NCI-H526 (cell line): ENCODE measurements at regions not wholly inside any gene's neighbourhood (a gene's known extent, or its start where the extent isn't known, plus 50 kb on each side); places are given as distances from the start of the nearest gene placed in this dataset.

Experiments used
- DNase-seq, 2 experiments: peaks; one replicate each; lab custom pipeline; 2025; lab: John Stamatoyannopoulos, UW

DNA sequence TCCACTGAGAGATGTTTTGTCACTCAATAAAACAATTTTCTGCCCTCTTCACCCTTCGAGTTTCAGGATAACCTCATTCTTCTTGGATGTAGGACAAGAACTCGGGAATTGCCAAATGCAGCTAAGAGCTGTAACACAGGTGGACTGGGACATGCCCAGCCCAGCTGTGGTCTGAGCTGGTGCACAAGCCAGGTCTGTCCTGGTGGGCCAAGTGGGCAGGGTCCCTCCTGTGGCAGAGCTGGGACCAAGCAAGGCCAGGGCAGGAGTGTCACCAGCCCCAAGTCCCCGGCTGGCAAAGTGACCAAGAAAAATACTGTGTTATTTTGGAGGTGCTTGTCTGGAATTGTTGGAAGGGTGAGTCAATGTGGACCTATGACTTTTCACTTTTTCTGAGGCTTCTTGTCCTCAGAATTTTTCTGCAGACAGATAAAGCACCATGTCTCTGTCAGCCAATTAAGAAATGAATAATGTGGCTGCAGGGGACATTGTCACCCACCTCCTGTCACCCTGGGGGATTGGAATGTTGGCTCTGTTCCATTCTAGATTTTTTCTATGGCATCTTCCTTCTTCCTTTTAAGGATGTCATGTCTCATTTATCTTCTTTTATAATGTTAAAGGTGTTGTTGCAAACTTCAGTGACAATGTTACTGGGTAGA, 645.2 kb upstream of the EPHA6 start:
- DNase-seq = no peak

DNA sequence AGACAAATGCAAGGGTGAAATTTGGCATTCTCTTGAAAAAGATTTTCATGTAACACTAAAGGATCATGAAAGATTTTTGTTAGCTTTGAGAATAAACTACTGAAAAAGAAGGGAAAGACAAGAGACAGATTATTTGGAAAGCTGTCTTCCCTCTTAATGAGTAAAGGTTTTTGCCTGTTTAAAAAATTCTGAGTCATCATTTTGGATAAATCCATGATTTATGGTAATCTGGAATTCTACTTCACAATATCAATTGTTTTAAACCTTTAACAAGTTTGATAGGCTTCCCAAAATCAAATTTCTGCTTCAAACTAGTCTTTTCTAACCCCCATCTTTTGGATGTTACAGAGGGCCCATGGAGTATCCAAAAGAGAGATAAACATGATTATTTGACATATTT, 641.5 kb upstream of the EPHA6 start:
- DNase-seq = no peak

- no peak for DNase-seq
These were observed 638.9 kb upstream of the EPHA6 start for GRCh38 chr3:96175500-96175899.

DNA sequence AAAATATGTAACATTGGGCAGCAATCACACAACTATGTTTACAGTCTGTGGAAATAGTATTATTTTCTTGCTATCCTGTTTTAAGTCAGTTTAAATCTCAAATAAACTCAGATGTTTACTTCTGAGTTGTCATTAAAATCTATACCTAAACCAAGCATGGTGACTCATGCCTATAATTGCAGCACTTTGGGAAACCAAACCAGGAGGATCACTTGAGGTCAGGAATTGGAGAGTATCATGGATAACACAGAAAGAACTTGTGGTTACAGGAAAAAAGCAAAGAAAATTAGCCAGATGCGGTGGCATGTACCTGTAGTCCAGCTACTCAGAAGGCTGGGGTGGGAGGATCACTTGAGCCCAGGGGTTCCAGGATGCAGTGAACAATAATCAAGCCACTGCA, 631.6 kb upstream of the EPHA6 start:
- DNase-seq = no peak

- DNase-seq = no peak
These were observed 630.5 kb upstream of the EPHA6 start for GRCh38 chr3:96183871-96184270.

DNA sequence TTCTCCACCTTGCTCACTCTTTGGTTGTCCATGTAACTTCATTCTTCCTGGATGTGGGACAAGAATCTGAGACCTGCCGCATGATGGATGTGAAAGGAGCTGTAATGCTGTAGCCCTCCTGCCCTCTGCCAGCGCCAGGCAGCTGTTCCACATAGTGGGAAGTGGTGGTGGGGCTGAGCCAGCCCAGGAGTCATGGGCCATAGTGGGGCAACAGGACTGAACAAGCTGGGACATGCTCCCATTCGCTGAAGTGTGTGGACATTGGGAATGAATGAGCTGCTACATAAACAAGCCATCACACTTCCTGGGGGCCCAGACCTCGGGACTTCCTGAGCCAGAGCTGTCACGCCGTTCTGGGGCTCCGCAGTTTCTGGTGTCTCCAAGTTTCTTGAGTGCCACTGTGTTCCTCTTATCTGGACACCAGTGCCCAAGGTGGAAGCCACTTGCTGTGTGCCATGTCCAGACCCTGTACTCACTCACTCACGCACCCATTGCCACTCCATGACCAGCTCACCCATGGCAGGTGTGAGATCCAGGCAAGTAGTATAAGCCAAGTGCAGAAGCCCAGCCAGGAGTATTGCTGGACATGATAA, 624.3 kb upstream of the EPHA6 start:
- no peak for DNase-seq

GRCh38 chr3:96192966-96193550, 621.3 kb upstream of the EPHA6 start:
- DNase-seq = no peak

DNA sequence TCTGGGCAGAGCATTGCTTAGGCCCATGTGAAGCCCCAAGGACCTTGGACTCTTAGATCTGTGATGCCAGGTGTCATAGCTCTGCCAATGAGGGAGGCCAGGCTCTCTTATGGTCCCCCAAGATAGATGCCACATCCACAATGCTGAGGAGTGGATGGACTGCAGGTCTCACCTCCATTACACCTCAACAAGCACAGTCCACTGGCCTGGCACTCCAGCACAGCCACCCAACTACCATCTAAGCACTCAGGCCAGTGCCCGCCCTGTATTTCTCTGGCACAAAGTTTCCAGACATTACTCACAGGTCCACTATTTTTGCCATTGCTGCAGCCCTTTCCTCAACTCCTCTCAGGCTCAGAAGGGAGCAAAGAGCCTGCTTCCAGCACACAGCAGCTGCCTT, 613.5 kb upstream of the EPHA6 start:
- DNase-seq = no peak

DNA sequence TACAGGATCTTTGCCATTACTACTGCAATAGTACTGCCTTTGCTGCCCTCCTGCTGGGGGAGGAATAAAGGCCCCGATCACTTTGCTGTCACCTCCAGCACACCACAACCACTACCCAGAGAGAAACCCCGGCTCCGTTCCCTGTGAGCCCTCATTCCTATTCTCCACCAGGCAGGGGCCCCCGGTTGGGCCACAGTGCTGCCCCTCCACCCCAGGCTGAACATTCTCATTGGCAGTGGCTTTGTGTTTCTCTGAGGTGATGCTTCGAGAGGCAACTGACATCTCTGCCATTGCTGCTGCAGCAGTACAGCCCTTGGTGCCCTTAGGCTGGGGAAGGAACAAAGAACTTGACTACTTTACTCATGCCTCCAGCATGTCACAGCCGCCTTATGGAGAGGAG, 612.9 kb upstream of the EPHA6 start:
- DNase-seq = no peak

- no peak for DNase-seq
These were observed 612.2 kb upstream of the EPHA6 start for GRCh38 chr3:96202181-96202580.

DNA sequence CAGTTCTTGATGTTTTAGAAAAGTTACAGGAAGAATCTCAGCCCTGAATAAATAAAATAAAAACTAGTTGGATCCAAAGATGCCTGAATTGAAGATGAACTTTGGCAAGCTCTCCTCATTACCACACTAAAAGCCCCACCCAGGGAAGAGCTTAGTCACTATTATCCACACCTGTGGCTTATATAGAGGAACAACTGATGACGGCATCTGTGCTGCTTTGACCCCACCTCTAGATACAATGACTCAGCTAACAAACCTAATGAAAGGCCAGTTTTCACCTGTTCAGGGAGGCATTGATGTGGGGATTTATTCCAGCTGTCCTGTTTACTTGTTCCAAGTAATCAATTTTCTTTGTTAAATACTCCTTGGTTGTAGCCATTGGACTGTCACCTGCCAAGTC, 604.7 kb upstream of the EPHA6 start:
- DNase-seq = no peak

DNA sequence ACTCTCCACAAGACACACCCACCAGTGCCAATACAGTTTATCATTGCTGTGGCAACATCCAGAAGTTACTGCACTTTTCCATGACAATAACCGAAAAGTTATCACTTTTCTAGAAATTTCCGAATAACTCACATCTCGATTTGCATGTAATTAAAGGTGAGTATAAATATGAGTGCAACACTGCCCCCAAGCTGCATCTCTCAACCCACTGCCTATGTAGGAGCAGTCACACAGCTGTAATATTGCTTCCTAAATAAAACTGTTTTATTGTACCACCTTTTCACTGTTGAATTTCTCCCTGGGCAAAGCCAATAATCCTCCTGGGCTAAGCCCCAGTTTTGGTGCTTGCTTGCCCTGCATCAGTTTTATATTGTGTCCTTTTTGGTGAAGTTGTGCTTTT, 601.0 kb upstream of the EPHA6 start:
- no peak for DNase-seq

- no peak for DNase-seq
These were observed 599.5 kb upstream of the EPHA6 start for GRCh38 chr3:96214941-96215340.

GRCh38 chr3:96225494-96225893, 588.9 kb upstream of the EPHA6 start:
- no peak for DNase-seq

- no peak for DNase-seq
These were observed 580.7 kb upstream of the EPHA6 start for GRCh38 chr3:96233679-96234078.

- no peak for DNase-seq
These were observed 577.9 kb upstream of the EPHA6 start for GRCh38 chr3:96236522-96236921.

DNA sequence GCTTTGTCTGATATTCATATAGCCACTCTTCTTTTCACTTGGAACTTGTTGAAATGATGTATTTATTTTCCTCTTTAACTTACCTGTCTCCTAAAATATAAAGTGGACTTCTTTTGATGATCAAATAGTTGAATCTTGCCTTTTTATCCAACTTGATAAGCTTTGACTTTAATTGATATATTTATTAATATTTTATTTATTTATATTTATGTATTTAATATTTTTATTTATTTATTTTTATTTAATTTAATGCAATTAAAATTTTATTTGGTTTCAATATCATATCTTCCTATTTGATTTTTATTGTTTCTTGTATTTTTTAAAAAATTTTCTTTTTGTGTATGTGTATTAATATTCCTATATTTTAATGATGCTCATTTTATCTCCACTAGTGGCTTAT, 555.1 kb upstream of the EPHA6 start:
- DNase-seq = no peak

GRCh38 chr3:96264701-96265100, 549.7 kb upstream of the EPHA6 start:
- DNase-seq = no peak

- DNase-seq = no peak
These were observed 547.8 kb upstream of the EPHA6 start for GRCh38 chr3:96266395-96267190.

DNA sequence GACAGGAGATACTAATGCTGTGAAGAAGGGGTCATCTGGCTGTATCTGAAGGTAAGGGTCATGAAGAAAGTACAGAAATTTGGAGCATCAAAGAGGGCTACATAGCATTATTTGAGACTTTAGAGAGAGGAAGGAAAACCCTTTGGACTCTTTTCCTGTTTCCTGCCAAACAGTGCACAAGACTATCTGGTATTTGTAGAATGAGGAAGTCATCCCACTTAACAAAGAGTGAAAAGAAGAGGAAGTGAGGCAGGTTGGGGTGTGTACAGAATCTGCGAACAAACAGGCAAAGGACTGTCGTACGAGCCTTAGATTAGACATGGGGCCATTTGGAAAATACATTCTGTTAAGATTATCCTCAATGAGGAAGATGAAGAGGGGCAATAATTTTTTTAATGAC, 546.8 kb upstream of the EPHA6 start:
- no peak for DNase-seq

DNA sequence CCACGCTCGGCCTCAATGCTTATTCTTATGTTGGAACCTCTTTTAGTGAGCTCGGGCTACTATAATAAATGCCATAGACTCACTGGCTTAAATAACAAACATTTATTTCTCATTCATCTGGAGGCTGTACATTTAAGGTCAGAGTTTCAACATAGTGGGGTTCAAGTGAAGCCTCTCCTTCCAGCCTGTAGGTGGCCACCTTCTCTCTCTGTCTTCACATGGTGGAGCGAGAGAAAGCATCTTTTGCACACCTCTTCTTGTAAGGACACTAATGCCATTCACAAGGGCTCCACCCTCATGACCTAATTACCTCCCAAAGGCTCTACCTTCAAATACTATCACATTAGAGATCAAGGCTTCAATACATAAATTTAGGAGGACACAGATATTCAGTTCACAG, 520.3 kb upstream of the EPHA6 start:
- no peak for DNase-seq

DNA sequence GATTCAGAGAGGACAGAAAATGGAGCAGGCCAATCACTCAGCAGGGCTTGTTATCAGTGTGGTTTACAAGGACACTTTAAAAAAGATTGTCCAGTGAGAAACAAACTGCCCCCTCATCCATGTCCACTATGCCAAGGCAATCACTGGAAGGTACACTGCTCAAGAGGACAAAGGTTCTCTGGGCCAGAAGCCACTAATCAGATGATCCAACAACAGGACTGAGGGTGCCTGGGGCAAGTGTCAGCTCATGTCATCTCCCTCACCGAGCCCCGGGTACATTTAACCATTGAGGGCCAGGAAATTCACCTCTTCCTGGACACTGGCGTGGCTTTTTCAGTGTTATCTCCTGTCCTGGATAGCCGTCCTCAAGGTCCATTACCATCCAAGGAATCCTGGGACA, 513.7 kb upstream of the EPHA6 start:
- no peak for DNase-seq

DNA sequence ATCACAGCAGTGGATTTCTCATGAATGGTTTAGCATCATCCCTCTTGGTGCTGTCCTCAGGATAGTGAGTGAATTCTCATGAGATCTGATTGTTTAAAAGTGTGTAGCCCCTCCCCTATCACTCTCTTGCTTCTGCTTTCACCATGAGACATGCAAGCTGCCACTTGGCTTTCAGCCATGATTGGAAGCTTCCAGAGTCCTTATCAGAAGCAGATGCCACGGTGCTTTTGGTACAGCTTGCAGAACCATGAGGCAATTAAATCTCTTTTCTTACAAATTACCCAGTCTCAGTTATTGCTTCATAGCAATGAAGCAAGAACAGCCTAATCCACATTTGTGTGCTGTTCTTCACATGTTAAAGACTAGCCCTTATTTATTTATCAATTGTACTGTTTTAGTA, 495.2 kb upstream of the EPHA6 start:
- DNase-seq = no peak
